ENCODE measurements at regions not wholly inside any gene's neighbourhood (a gene's known extent, or its start where the extent isn't known, plus 50 kb on each side); places are given as distances from the start of the nearest gene placed in this dataset.

DNA sequence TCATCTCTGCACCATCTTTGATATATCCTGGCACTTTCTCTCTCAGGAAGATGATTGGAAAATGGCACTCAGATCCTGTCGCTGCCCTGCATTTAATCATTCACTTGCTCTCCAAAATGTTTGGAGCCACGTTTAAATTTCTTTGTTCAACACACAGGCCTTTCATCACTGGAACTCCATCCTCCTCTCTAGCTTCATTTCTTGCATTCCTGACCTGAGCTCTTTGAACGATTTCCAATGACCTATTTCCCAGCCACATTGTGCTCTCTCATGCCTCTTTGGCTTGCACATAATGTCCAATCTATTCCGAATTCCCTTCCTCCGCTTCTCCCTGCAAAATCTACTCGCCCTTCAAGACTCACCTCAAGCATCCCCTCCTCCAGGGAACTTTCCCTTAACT, 287.4 kb upstream of the NBEA start:
- DNase-seq: no peak

GRCh38 chr13:34655554-34655953, 286.5 kb upstream of the NBEA start:
- no peak for DNase-seq

DNA sequence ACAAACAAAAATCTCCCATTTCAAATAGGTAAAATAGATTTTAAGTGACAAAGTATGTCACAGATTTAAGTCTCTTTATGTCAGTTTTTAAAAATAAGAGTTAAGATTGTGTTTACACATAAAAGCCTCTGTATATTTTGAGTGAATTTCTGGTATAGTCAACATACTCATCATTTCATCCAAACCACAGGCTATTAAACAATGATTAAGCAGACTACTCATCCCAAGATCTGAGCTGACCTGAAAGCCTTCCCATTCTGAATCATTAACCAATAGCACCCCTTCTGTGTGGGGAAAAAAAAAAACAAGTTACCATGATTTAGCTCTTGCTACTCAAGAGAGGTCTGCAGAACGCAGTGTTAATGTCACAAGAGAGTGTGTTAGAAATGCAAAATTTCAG, 284.4 kb upstream of the NBEA start:
- DNase-seq: no peak

GRCh38 chr13:34667286-34668218, 274.5 kb upstream of the NBEA start:
- DNase-seq: no peak

DNA sequence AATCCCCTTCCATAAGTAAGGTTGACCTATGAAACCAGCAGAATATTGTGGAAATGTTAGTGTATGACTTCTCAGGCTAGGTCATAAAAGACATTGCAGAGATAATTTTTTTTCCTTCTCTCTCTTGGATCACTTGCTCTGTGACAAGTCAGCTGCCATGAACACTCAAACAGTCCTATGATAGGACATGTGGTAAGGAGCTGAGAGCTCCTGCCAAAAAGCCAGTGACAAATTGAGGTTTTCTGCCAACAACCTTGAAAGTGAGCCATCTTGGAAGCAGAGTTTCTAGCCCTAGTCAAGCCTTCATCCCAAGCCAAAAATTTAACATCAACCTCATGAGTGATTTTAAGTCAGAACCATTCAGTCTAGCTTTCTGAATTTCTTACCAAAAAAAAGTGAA, 270.9 kb upstream of the NBEA start:
- DNase-seq: no peak

DNA sequence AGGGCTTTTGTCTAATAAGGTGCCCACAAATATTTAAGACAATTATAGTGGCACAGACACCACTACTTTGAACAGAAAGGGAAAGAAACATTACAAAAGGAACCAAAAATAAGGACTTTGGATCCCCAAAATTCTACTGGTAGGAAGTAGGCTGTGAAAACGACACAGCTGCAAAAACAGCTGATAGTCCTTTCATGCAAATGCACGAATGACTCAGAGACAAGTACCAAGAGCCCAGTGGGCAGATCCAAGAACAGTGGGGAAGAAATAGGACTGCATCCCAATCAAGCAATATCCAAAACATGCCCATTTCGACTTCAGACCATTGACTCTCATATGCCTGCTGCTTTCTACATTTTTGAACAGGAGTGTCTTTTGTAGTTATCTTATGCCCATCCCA, 269.4 kb upstream of the NBEA start:
- no peak for DNase-seq

- DNase-seq: no peak
These were observed 266.4 kb upstream of the NBEA start for GRCh38 chr13:34675626-34676025.

- no peak for DNase-seq
These were observed 263.9 kb upstream of the NBEA start for GRCh38 chr13:34678154-34678553.

DNA sequence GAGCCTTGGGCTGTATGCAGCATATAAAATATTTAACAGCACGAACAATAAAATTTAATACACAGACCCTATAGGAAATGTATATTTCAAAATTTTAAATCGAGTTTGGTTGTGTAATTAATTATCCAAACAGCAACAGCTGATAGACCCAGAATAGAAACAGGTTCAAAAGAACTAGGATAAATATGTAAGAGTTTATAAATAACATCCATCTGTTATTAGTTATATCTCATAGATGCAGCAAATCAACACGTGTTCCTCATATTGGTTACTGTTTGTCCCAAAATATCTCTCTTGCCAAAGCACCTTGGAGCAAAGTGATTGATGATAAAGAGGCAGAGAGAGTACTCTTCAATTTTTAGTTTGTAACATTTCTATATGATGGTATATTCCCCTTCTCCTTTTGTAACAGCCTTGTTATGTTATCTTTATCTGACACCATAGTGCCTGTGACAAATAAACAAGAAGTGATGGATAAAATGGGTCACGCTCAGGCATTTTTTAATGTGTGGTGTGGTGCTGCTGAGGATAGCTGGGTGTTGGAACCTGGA, 260.6 kb upstream of the NBEA start:
- no peak for DNase-seq

- no peak for DNase-seq
These were observed 247.0 kb upstream of the NBEA start for GRCh38 chr13:34695063-34695462.

- DNase-seq: no peak
These were observed 245.8 kb upstream of the NBEA start for GRCh38 chr13:34696296-34696695.

- no peak for DNase-seq
These were observed 245.3 kb upstream of the NBEA start for GRCh38 chr13:34696741-34697140.

DNA sequence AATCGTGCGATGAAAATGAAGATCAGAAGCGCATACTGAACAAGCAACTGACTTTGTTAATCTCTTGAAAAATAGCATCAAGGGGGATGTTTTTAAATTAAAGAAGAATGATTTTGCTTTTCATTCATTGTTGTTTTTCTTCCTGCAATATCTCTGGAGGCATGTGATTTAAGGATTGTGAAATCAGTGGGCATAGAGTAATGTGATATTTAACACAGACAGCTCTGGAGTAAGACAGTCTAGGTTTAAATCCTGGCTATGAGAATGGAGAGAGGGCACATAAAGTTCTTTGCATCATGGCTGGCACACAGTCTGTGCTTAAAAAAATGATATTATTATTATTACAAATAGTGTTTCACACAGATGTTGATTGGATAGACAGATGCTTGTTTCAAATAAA, 243.1 kb upstream of the NBEA start:
- DNase-seq: no peak

DNA sequence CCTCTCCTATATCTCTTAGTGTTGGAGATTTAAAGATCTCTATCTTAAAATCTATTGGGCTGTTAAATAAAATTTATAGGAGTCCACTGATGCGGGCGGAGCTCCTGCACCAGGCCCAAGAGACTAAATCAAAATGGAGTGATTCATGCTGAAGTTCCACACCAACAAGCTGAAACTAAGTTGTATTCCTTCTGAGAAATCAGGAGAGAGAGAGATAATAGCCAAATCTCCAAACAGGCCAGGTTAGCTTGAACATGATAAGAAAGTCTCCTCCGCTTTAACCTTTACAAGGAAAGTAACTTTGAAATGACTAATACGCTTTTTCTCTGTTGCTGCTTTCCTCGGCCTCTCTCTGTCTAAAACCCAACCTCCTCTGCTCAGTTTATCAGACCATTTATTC, 241.9 kb upstream of the NBEA start:
- no peak for DNase-seq

- DNase-seq: no peak
These were observed 240.2 kb upstream of the NBEA start for GRCh38 chr13:34701919-34702318.

- DNase-seq: no peak
These were observed 233.3 kb upstream of the NBEA start for GRCh38 chr13:34708566-34709313.

GRCh38 chr13:34719060-34719875, 222.8 kb upstream of the NBEA start:
- DNase-seq: no peak

DNA sequence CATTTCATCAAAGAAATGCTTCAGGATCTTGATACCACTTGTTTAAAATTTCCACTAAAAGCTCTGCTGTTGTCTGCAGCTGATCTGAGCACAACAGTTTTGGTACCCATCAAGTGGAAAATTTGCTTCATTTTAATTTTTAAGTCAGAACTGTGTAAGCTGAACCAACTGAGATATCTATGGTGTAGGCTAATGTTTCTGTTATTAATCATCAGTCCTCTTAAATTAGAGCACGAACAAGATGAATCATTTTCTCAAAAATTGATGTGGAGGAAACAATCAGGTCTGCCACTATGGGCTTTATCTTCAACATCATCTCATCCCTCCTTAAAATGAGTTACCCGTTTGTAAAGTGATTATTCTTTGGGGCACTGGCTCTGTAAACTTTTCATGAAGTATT, 221.5 kb upstream of the NBEA start:
- no peak for DNase-seq

- DNase-seq: no peak
These were observed 220.2 kb upstream of the NBEA start for GRCh38 chr13:34721631-34722595.

DNA sequence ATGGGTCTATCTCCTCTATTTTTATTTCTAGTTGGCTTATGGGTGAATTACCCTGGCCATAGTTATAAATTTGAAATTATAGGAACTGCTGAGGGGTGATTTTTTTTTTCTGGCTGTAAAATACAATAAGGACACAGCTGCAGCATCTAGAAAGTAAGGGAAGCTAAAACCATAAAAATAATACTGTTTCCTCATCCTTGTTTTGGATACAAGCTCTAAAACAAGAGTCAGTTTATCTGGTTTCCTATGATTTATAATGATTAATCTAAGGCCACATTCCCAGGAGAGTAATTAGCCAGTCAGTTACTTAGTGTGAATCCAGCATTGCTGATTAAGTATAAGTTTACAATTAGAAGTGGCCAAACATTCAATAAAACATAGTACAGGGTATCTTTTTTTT, 219.1 kb upstream of the NBEA start:
- no peak for DNase-seq

DNA sequence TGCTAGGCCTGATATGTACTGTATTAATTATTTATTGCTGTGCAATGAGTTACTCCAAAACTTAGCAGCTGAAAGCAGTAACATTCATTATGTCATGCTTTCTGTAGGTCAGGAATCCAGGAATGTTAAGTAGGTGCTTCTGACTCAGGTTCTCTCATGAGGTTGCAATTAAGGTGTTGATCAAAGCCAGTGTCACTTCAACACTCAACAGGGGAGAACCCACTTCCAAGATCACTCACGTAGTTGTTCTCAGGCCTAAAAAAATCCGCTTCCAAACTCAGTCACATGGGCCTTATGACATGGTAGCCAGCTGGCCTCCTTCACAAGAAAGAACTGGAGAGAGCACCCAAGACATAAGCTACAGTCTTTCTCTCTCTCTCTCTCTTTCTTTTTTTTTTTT, 211.1 kb upstream of the NBEA start:
- no peak for DNase-seq

- no peak for DNase-seq
These were observed 210.6 kb upstream of the NBEA start for GRCh38 chr13:34731486-34731885.

All from CD4-positive, alpha-beta T cell treated with Interleukin-21 for 1 hour (primary cell).